ENCODE measurements at regions not wholly inside any gene's neighbourhood (a gene's known extent, or its start where the extent isn't known, plus 50 kb on each side); places are given as distances from the start of the nearest gene placed in this dataset.

- DNase-seq, result no peak
These were observed 324.0 kb downstream of the RPS6KC1 start for GRCh38 chr1:213375002-213375401.

GRCh38 chr1:213376862-213377372, 325.9 kb downstream of the RPS6KC1 start:
- peak; percentile 12 for DNase-seq

GRCh38 chr1:213380865-213381264, 329.8 kb downstream of the RPS6KC1 start:
- DNase-seq, result no peak

- DNase-seq, result peak; percentile 34
These were observed 330.6 kb downstream of the RPS6KC1 start for GRCh38 chr1:213381572-213382084.

GRCh38 chr1:213383465-213383864, 332.4 kb downstream of the RPS6KC1 start:
- no peak for DNase-seq

GRCh38 chr1:213385201-213385600, 334.2 kb downstream of the RPS6KC1 start:
- no peak for DNase-seq

- DNase-seq, result no peak
These were observed 334.8 kb downstream of the RPS6KC1 start for GRCh38 chr1:213385806-213386324.

- DNase-seq, result no peak
These were observed 336.5 kb downstream of the RPS6KC1 start for GRCh38 chr1:213387380-213388015.

- no peak for DNase-seq
These were observed 337.2 kb downstream of the RPS6KC1 start for GRCh38 chr1:213388199-213388598.

GRCh38 chr1:213389061-213389581, 338.1 kb downstream of the RPS6KC1 start:
- DNase-seq, result no peak

- no peak for DNase-seq
These were observed 340.4 kb downstream of the RPS6KC1 start for GRCh38 chr1:213391445-213391844.

- no peak for DNase-seq
These were observed 342.8 kb downstream of the RPS6KC1 start for GRCh38 chr1:213393860-213394259.

- DNase-seq, result no peak
These were observed 343.8 kb downstream of the RPS6KC1 start for GRCh38 chr1:213394837-213395236.

GRCh38 chr1:213397638-213398037, 346.6 kb downstream of the RPS6KC1 start:
- DNase-seq, result no peak

GRCh38 chr1:213399695-213400094, 348.7 kb downstream of the RPS6KC1 start:
- DNase-seq, result no peak

GRCh38 chr1:213409208-213409631, 358.2 kb downstream of the RPS6KC1 start:
- no peak for DNase-seq

- no peak for DNase-seq
These were observed 358.9 kb downstream of the RPS6KC1 start for GRCh38 chr1:213409971-213410370.

- no peak for DNase-seq
These were observed 363.3 kb downstream of the RPS6KC1 start for GRCh38 chr1:213414346-213414745.

- DNase-seq, result no peak
These were observed 363.9 kb downstream of the RPS6KC1 start for GRCh38 chr1:213414911-213415310.

- DNase-seq, result no peak
These were observed 364.8 kb downstream of the RPS6KC1 start for GRCh38 chr1:213415691-213416380.

- DNase-seq, result no peak
These were observed 365.6 kb downstream of the RPS6KC1 start for GRCh38 chr1:213416461-213417224.

GRCh38 chr1:213417225-213417820, 366.3 kb downstream of the RPS6KC1 start:
- DNase-seq, result no peak
